Endothelial cell of umbilical vein (primary cell): ENCODE measurements at regions not wholly inside any gene's neighbourhood (a gene's known extent, or its start where the extent isn't known, plus 50 kb on each side); places are given as distances from the start of the nearest gene placed in this dataset.

Experiments
- BruUV-seq: library from RNA; stranded (reverse); fragments of 400-500 nt; replicated peaks from 2 replicates; lab custom pipeline; 2021; lab: Mats Ljungman, UMichigan
- CTCF ChIA-PET: fragments of 300-600, 350-600 bp; sonication (Branson Sonifier 250); formaldehyde crosslinking; loops from one replicate; lab custom pipeline; 2021; ENCODE audit warnings: antibody characterized with exemption, inconsistent platforms; lab: Charles Lee
- POLR2A ChIA-PET: fragments of 300-600, 350-600 bp; sonication (Branson Sonifier 250); formaldehyde crosslinking; loops from one replicate; lab custom pipeline; 2021; ENCODE audit warnings: antibody characterized with exemption, inconsistent platforms; lab: Charles Lee
- DNase-seq: peaks from one replicate; pipeline ENCODE4 v3.0.0-alpha.2; 2011; ENCODE audit warnings: low read depth, low spot score
- FAIRE-seq: peaks from 2 replicates; lab custom pipeline; 2011; peaks lifted over from hg19 to GRCh38; lab: Jason Lieb, UNC
- H2AFZ ChIP-seq: 2 replicates; pipeline ENCODE4 v1.6.0; 2012; ENCODE audit warnings: low read depth, low read length, control low read depth, inconsistent platforms
- H3K27ac ChIP-seq: 2 replicates; pipeline ENCODE4 v1.5.1; 2011; ENCODE audit warnings: low read depth, mild to moderate bottlenecking, control low read depth, low read length, moderate library complexity; ENCODE audit not compliant: insufficient read depth
- H3K27me3 ChIP-seq, 2 experiments: 2 replicates each; pipeline versions ENCODE4 v1.6.0 to v1.6.1; 2011; ENCODE audit warnings: low read length in 2 of 2, mixed read lengths in 1 of 2; ENCODE audit not compliant: control insufficient read depth in 2 of 2, insufficient read depth in 2 of 2
- H3K36me3 ChIP-seq, 2 experiments: 2 replicates in 1 of 2; 3 replicates in 1 of 2; pipeline ENCODE4 v1.5.1; 2011; ENCODE audit warnings: low read length in 2 of 2, mild to moderate bottlenecking in 1 of 2, moderate library complexity in 1 of 2; ENCODE audit not compliant: control insufficient read depth in 2 of 2, insufficient read depth in 2 of 2; ENCODE audit errors: extremely low read depth in 1 of 2
- H3K4me1 ChIP-seq: 3 replicates; pipeline ENCODE4 v1.5.1; 2011; ENCODE audit warnings: mild to moderate bottlenecking, low read length; ENCODE audit not compliant: control insufficient read depth, insufficient read depth; ENCODE audit errors: extremely low read depth
- H3K4me2 ChIP-seq: 2 replicates; pipeline ENCODE4 v1.6.1; 2011; ENCODE audit warnings: low read length, control low read depth, mixed read lengths; ENCODE audit not compliant: insufficient read depth
- H3K4me3 ChIP-seq, 3 experiments: fragments of 200-600 bp in 1 of 3; sonication (generic), shearing (Covaris generic) in 1 of 3; replicated peaks in 1 of 3; 2 replicates each; pipeline ENCODE4 v1.5.1; 2011 to 2016; ENCODE audit warnings: control low read depth in 3 of 3, low read length in 3 of 3, mild to moderate bottlenecking in 2 of 3, inconsistent platforms in 1 of 3, low read depth in 1 of 3, moderate library complexity in 1 of 3; ENCODE audit not compliant: insufficient read depth in 1 of 3
- H3K79me2 ChIP-seq: 2 replicates; pipeline ENCODE4 v1.6.0; 2012; ENCODE audit warnings: low read length, inconsistent platforms; ENCODE audit not compliant: control insufficient read depth, insufficient read depth
- H3K9ac ChIP-seq: replicated peaks from 2 replicates; pipeline ENCODE3; 2011; ENCODE audit warnings: low read length, control low read depth; ENCODE audit not compliant: insufficient read depth; ENCODE audit errors: extremely low read depth
- H3K9me1 ChIP-seq: replicated peaks from 3 replicates; pipeline ENCODE4 v1.6.0; 2011; ENCODE audit warnings: mild to moderate bottlenecking, low read length; ENCODE audit not compliant: control insufficient read depth, insufficient read depth; ENCODE audit errors: extremely low read depth
- H3K9me3 ChIP-seq: replicated peaks from 2 replicates; pipeline ENCODE4 v1.5.1; 2012; ENCODE audit warnings: low read length, inconsistent platforms; ENCODE audit not compliant: control insufficient read depth, insufficient read depth
- H4K20me1 ChIP-seq: replicated peaks from 2 replicates; pipeline ENCODE3; 2011; ENCODE audit warnings: mild to moderate bottlenecking, low read length; ENCODE audit not compliant: control insufficient read depth, insufficient read depth; ENCODE audit errors: extremely low read depth
- EZH2 ChIP-seq: IDR thresholded peaks from 2 replicates; pipeline ENCODE4 v1.6.1; 2012; ENCODE audit warnings: borderline replicate concordance, low read depth, mild to moderate bottlenecking, moderate library complexity, low read length, inconsistent platforms; ENCODE audit not compliant: severe bottlenecking
- FOS ChIP-seq: IDR thresholded peaks from 2 replicates; pipeline ENCODE4 v1.6.1; 2011; ENCODE audit warnings: mild to moderate bottlenecking, low read length, moderate library complexity, borderline replicate concordance; ENCODE audit not compliant: insufficient read depth
- GATA2 ChIP-seq: IDR thresholded peaks from 2 replicates; pipeline ENCODE4 v1.7.0; 2011; ENCODE audit warnings: low read depth, mild to moderate bottlenecking, moderate library complexity, mixed read lengths, low read length; ENCODE audit not compliant: insufficient read length, insufficient read depth
- JUN ChIP-seq: IDR thresholded peaks from 2 replicates; pipeline ENCODE4 v1.6.1; 2011; ENCODE audit warnings: borderline replicate concordance, low read depth; ENCODE audit not compliant: insufficient read length, insufficient read depth
- MAX ChIP-seq: IDR thresholded peaks from 2 replicates; pipeline ENCODE4 v1.6.1; 2011; ENCODE audit not compliant: insufficient read depth, insufficient read length
- MYC ChIP-seq: IDR thresholded peaks from one replicate; pipeline ENCODE4 v1.6.1; 2011; ENCODE audit warnings: mild to moderate bottlenecking, low read depth, low read length
- POLR2A ChIP-seq: IDR thresholded peaks from 2 replicates; pipeline ENCODE4 v1.6.1; 2012; ENCODE audit warnings: low read depth, mild to moderate bottlenecking, control low read depth, low read length
- POLR2AphosphoS5 ChIP-seq: IDR thresholded peaks from 2 replicates; pipeline ENCODE4 v1.6.1; 2012; ENCODE audit warnings: low read depth, mild to moderate bottlenecking, control low read depth, low read length, moderate library complexity; ENCODE audit not compliant: insufficient read depth
- dilution Hi-C: fragments of 300-500 bp; cut with MboI; formaldehyde crosslinking; loops from one replicate; pipeline ENCODE4 v1.15.0; 2019; ENCODE audit warnings: low sequenced_read_pairs; ENCODE audit not compliant: extremely low pct_ligation_motif_present
- intact Hi-C: fragments of 100-400 bp; cut with micrococcal nuclease; formaldehyde crosslinking; loops from one replicate; pipeline ENCODE4 v1.10.0; 2022
- TF ChIP-seq, protein P1 (sequence below), 2 donors: IDR thresholded peaks; 1 replicate in 1 of 2; 2 replicates in 1 of 2; pipeline ENCODE4 v1.5.1; 2011; ENCODE audit warnings: low read length in 2 of 2, mild to moderate bottlenecking in 2 of 2, moderate library complexity in 2 of 2, control low read depth in 1 of 2, inconsistent platforms in 1 of 2, low read depth in 1 of 2; ENCODE audit not compliant: insufficient read depth in 1 of 2; ENCODE audit errors: extremely low read depth in 1 of 2

GRCh38 chr6:1130709-1131108 lies 181.2 kb upstream of the FOXQ1 start:
- H4K20me1 ChIP-seq: no peaks in the 10 kb centered on the region
- dilution Hi-C loops: no loop called here
- no peaks in the 10 kb centered on the region for H3K27me3 ChIP-seq
- TF ChIP-seq FOS (no peak), POLR2AphosphoS5 (no peak), MYC (no peak), MAX (no peak), POLR2A (no peak), JUN (no peak), EZH2 (no peak), GATA2 (no peak)
- TF ChIP-seq, protein P1, sequence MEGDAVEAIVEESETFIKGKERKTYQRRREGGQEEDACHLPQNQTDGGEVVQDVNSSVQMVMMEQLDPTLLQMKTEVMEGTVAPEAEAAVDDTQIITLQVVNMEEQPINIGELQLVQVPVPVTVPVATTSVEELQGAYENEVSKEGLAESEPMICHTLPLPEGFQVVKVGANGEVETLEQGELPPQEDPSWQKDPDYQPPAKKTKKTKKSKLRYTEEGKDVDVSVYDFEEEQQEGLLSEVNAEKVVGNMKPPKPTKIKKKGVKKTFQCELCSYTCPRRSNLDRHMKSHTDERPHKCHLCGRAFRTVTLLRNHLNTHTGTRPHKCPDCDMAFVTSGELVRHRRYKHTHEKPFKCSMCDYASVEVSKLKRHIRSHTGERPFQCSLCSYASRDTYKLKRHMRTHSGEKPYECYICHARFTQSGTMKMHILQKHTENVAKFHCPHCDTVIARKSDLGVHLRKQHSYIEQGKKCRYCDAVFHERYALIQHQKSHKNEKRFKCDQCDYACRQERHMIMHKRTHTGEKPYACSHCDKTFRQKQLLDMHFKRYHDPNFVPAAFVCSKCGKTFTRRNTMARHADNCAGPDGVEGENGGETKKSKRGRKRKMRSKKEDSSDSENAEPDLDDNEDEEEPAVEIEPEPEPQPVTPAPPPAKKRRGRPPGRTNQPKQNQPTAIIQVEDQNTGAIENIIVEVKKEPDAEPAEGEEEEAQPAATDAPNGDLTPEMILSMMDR (IDR thresholded peaks at IDR 0.05; ENCODE audit: extremely low read depth in 1 of 2, insufficient read depth in 1 of 2, low read depth in 1 of 2, low read length in 2 of 2): no peak
- intact Hi-C loops: no loop called here
- H3K9me1 ChIP-seq: no peaks in the 10 kb centered on the region
- H3K4me1 ChIP-seq: no peaks in the 10 kb centered on the region
- ChIA-PET POLR2A (interaction anchor here (0.5 kb wide), 1 partner anchor 480 kb away, joined by 3 read pairs; no protein-coding TSS in a partner anchor), CTCF (no interaction called here)
- H3K36me3 ChIP-seq: no peaks in the 10 kb centered on the region
- no peak overlapping the region for H3K4me2 ChIP-seq
- no TSS peak for BruUV-seq
- DNase-seq (no peak), FAIRE-seq (no peak)
- peaks cover 2% of the 10 kb centered on the region for H3K9me3 ChIP-seq
- H2AFZ ChIP-seq: no peak overlapping the region
- no peak overlapping the region for H3K27ac ChIP-seq
- no peaks in the 10 kb centered on the region for H3K79me2 ChIP-seq
- H3K4me3 ChIP-seq: no peak overlapping the region
- no peak overlapping the region for H3K9ac ChIP-seq
